H1 (cell line): ENCODE measurements at regions not wholly inside any gene's neighbourhood (a gene's known extent, or its start where the extent isn't known, plus 50 kb on each side); places are given as distances from the start of the nearest gene placed in this dataset.

Experiments used
- CTCF ChIA-PET: fragments of 300-600 bp; sonication (Branson Sonifier 250); formaldehyde crosslinking; loops from one replicate; lab custom pipeline; 2021; ENCODE audit not compliant: partially characterized antibody; lab: Charles Lee
- POLR2A ChIA-PET: fragments of 300-600 bp; sonication (Branson Sonifier 250); formaldehyde crosslinking; loops from one replicate; lab custom pipeline; 2021; ENCODE audit warnings: inconsistent platforms; ENCODE audit not compliant: partially characterized antibody; lab: Charles Lee
- DNase-seq, 2 experiments: peaks; one replicate each; pipeline versions ENCODE4 v3.0.0 to v3.0.0-alpha.2; 2010 to 2022; ENCODE audit warnings: low spot score in 2 of 2, low read depth in 1 of 2, mixed read lengths in 1 of 2
- FAIRE-seq: peaks from 2 replicates; lab custom pipeline; 2011; peaks lifted over from hg19 to GRCh38; lab: Jason Lieb, UNC
- H2AFZ ChIP-seq: 2 replicates; pipeline ENCODE4 v1.8.1; 2012; ENCODE audit warnings: low read length, inconsistent platforms
- H2AK5ac ChIP-seq: 2 replicates; pipeline ENCODE4 v1.6.1; 2013; ENCODE audit warnings: low read depth, low read length
- H2BK120ac ChIP-seq: replicated peaks from 2 replicates; pipeline ENCODE3; 2013; ENCODE audit warnings: low read depth, low read length, inconsistent platforms
- H2BK12ac ChIP-seq: 2 replicates; pipeline ENCODE4 v1.6.1; 2013; ENCODE audit warnings: low read depth, low read length
- H2BK15ac ChIP-seq: 2 replicates; pipeline ENCODE4 v1.6.1; 2013; ENCODE audit warnings: low read length
- H2BK20ac ChIP-seq: 2 replicates; pipeline ENCODE4 v1.6.1; 2013; ENCODE audit warnings: low read length
- H2BK5ac ChIP-seq: 2 replicates; pipeline ENCODE4 v1.6.1; 2013; ENCODE audit warnings: low read depth, low read length
- H3K14ac ChIP-seq: 2 replicates; pipeline ENCODE4 v1.6.1; 2013; ENCODE audit warnings: inconsistent platforms; ENCODE audit not compliant: insufficient read length
- H3K18ac ChIP-seq: 2 replicates; pipeline ENCODE4 v1.6.1; 2013; ENCODE audit warnings: low read length; ENCODE audit errors: extremely low read depth
- H3K23ac ChIP-seq: 2 replicates; pipeline ENCODE4 v1.6.1; 2013; ENCODE audit warnings: inconsistent platforms; ENCODE audit not compliant: insufficient read length
- H3K23me2 ChIP-seq: 2 replicates; pipeline ENCODE4 v1.6.1; 2013; ENCODE audit warnings: low read depth, low read length
- H3K27ac ChIP-seq: 2 replicates; pipeline ENCODE4 v1.6.1; 2011; ENCODE audit warnings: low read depth, low read length, inconsistent platforms
- H3K27me3 ChIP-seq, 4 experiments: replicated peaks in 1 of 4; 1 replicate in 1 of 4; 2 replicates in 3 of 4; pipeline versions ENCODE4 v1.6.1 to v1.8.1; 2011 to 2013; ENCODE audit warnings: low read length in 3 of 4, mild to moderate bottlenecking in 3 of 4, inconsistent platforms in 2 of 4, mixed read lengths in 2 of 4, moderate library complexity in 1 of 4; ENCODE audit not compliant: control insufficient read depth in 3 of 4, insufficient read depth in 3 of 4; ENCODE audit errors: extremely low read depth in 1 of 4
- H3K36me3 ChIP-seq, 4 experiments: 2 replicates each; pipeline versions ENCODE4 v1.6.1 to v1.8.1; 2011 to 2013; ENCODE audit warnings: mild to moderate bottlenecking in 4 of 4, low read length in 3 of 4, moderate library complexity in 2 of 4, control low read depth in 1 of 4, inconsistent platforms in 1 of 4; ENCODE audit not compliant: insufficient read depth in 4 of 4, control insufficient read depth in 2 of 4
- H3K4ac ChIP-seq: replicated peaks from 2 replicates; pipeline ENCODE3; 2013; ENCODE audit warnings: low read length, low read depth, mixed read lengths, inconsistent platforms; ENCODE audit not compliant: insufficient read length
- H3K4me1 ChIP-seq, 4 experiments: replicated peaks in 1 of 4; 1 replicate in 1 of 4; 2 replicates in 3 of 4; pipeline versions ENCODE4 v1.6.1 to v1.8.1; 2011 to 2013; ENCODE audit warnings: low read length in 3 of 4, inconsistent platforms in 2 of 4, mixed read lengths in 1 of 4; ENCODE audit not compliant: insufficient read depth in 4 of 4, control insufficient read depth in 3 of 4
- H3K4me2 ChIP-seq, 2 experiments: 2 replicates each; pipeline versions ENCODE4 v1.6.1 to v1.8.1; 2011 to 2013; ENCODE audit warnings: low read depth in 2 of 2, low read length in 2 of 2, control low read depth in 1 of 2, inconsistent platforms in 1 of 2, mild to moderate bottlenecking in 1 of 2; ENCODE audit not compliant: insufficient read depth in 1 of 2
- H3K4me3 ChIP-seq, 4 experiments: fragments of 200-600, 300-600 bp in 1 of 4; sonication (generic), shearing (Covaris generic), sonication (Bioruptor Twin) in 1 of 4; 2 replicates each; pipeline versions ENCODE4 v1.5.1 to v1.8.1; 2011 to 2016; ENCODE audit warnings: low read length in 4 of 4, low read depth in 3 of 4, control low read depth in 2 of 4, inconsistent platforms in 2 of 4, mild to moderate bottlenecking in 2 of 4, mixed read lengths in 1 of 4, moderate library complexity in 1 of 4; ENCODE audit not compliant: insufficient read depth in 2 of 4; ENCODE audit errors: extremely low read depth in 1 of 4
- H3K56ac ChIP-seq: replicated peaks from 2 replicates; pipeline ENCODE3; 2013; ENCODE audit warnings: low read depth, mild to moderate bottlenecking, mixed read lengths, low read length, inconsistent platforms; ENCODE audit not compliant: insufficient read length
- H3K79me1 ChIP-seq: 2 replicates; pipeline ENCODE4 v1.6.1; 2013; ENCODE audit warnings: low read depth, low read length, control low read depth
- H3K79me2 ChIP-seq, 2 experiments: 2 replicates each; pipeline versions ENCODE4 v1.6.1 to v1.8.1; 2012 to 2013; ENCODE audit warnings: low read length in 2 of 2, mild to moderate bottlenecking in 2 of 2, inconsistent platforms in 1 of 2; ENCODE audit not compliant: insufficient read depth in 2 of 2, control insufficient read depth in 1 of 2
- H3K9ac ChIP-seq, 4 experiments: replicated peaks in 1 of 4; 1 replicate in 1 of 4; 2 replicates in 3 of 4; pipeline versions ENCODE4 v1.6.1 to v1.8.1; 2011 to 2013; ENCODE audit warnings: low read depth in 3 of 4, low read length in 3 of 4, control low read depth in 2 of 4, mild to moderate bottlenecking in 2 of 4, moderate library complexity in 2 of 4, inconsistent platforms in 1 of 4; ENCODE audit errors: extremely low read depth in 1 of 4
- H3K9me3 ChIP-seq, 2 experiments: 2 replicates each; pipeline versions ENCODE4 v1.6.1 to v1.8.1; 2012 to 2013; ENCODE audit warnings: mild to moderate bottlenecking in 2 of 2, moderate library complexity in 2 of 2, control low read depth in 1 of 2, inconsistent platforms in 1 of 2, low read depth in 1 of 2, low read length in 1 of 2, mixed read lengths in 1 of 2; ENCODE audit not compliant: insufficient read depth in 2 of 2
- H4K20me1 ChIP-seq, 2 experiments: replicated peaks in 1 of 2; 2 replicates each; pipeline versions ENCODE3 to v1.8.1; 2011 to 2013; ENCODE audit warnings: inconsistent platforms in 2 of 2, low read length in 2 of 2, mild to moderate bottlenecking in 1 of 2; ENCODE audit not compliant: insufficient read depth in 2 of 2, control insufficient read depth in 1 of 2
- H4K5ac ChIP-seq: 2 replicates; pipeline ENCODE4 v1.6.1; 2013; ENCODE audit warnings: low read length, low read depth, mixed read lengths, inconsistent platforms; ENCODE audit not compliant: insufficient read length
- H4K8ac ChIP-seq: 2 replicates; pipeline ENCODE4 v1.8.0; 2013; ENCODE audit warnings: mild to moderate bottlenecking, moderate library complexity, low read length, inconsistent platforms; ENCODE audit not compliant: insufficient read depth; ENCODE audit errors: extremely low read depth
- H4K91ac ChIP-seq: replicated peaks from 2 replicates; pipeline ENCODE3; 2013; ENCODE audit warnings: low read length, mixed read lengths, inconsistent platforms; ENCODE audit not compliant: insufficient read length
- EGR1 ChIP-seq: IDR thresholded peaks from 2 replicates; pipeline ENCODE4 v1.6.1; 2011; ENCODE audit warnings: low read depth, low read length, borderline replicate concordance
- GABPA ChIP-seq: IDR thresholded peaks from 2 replicates; pipeline ENCODE4 v1.6.1; 2011; ENCODE audit warnings: mild to moderate bottlenecking, low read length, moderate library complexity, borderline replicate concordance; ENCODE audit not compliant: insufficient read depth
- PHF8 ChIP-seq: fragments of 200-600 bp; sonication (generic); conservative IDR thresholded peaks from 2 replicates; pipeline ENCODE4 v1.7.1; 2012; ENCODE audit warnings: low read depth, mild to moderate bottlenecking, inconsistent platforms, low read length, moderate library complexity

- Histone ChIP-seq H3K23ac (no peak overlapping the region), H3K23me2 (no peaks in the 10 kb centered on the region), H3K36me3 (no peaks in the 10 kb centered on the region), H2AFZ (no peak overlapping the region), H3K56ac (no peak overlapping the region), H3K79me1 (no peaks in the 10 kb centered on the region), H3K27me3 (no peaks in the 10 kb centered on the region), H3K79me2 (no peaks in the 10 kb centered on the region), H2BK15ac (no peak overlapping the region), H3K4ac (no peak overlapping the region), H3K4me1 (no peaks in the 10 kb centered on the region), H2BK5ac (no peak overlapping the region), H3K4me2 (no peak overlapping the region), H2BK12ac (no peak overlapping the region), H4K5ac (no peak overlapping the region), H2AK5ac (no peak overlapping the region), H3K27ac (no peak overlapping the region), H3K9ac (no peak overlapping the region), H3K4me3 (no peak overlapping the region), H3K14ac (no peak overlapping the region), H4K20me1 (no peaks in the 10 kb centered on the region), H2BK20ac (no peak overlapping the region), H4K91ac (no peak overlapping the region), H4K8ac (no peak overlapping the region), H3K18ac (no peak overlapping the region), H3K9me3 (no peaks in the 10 kb centered on the region), H2BK120ac (no peak overlapping the region)
- CTCF ChIA-PET, result interaction anchor here (1.0 kb wide), 1 partner anchor 14 kb away, joined by 3 read pairs; no protein-coding TSS in a partner anchor
- POLR2A ChIA-PET, result no interaction called here
- DNase-seq (no peak), FAIRE-seq (no peak)
- no peak for TF ChIP-seq GABPA
- TF ChIP-seq PHF8, result no peak
- TF ChIP-seq EGR1, result no peak
These were observed 90.2 kb upstream of the ABI1 start for GRCh38 chr10:26950934-26951333.
